ENCODE measurements at regions not wholly inside any gene's neighbourhood (a gene's known extent, or its start where the extent isn't known, plus 50 kb on each side); places are given as distances from the start of the nearest gene placed in this dataset.

DNA sequence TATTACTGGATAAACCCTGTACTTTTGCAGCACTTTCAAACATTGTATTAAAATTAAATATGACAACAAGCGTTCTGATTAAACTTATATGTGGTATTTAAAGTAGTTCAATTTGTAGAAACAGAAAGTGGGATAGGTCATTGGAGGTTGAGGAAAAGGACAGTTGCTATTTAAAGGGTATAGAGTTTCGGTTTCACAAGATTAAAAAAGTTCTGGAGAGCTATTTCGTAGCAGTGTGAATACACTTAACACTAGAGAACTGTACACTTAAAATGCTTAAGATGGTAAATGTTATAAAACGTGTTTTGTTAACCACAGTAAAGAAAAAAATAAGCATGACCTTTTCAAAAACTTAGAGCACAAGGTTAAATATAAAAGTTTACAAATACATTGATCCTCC lies 382.1 kb downstream of the BRINP1 start:
- TF ChIP-seq, protein P1, sequence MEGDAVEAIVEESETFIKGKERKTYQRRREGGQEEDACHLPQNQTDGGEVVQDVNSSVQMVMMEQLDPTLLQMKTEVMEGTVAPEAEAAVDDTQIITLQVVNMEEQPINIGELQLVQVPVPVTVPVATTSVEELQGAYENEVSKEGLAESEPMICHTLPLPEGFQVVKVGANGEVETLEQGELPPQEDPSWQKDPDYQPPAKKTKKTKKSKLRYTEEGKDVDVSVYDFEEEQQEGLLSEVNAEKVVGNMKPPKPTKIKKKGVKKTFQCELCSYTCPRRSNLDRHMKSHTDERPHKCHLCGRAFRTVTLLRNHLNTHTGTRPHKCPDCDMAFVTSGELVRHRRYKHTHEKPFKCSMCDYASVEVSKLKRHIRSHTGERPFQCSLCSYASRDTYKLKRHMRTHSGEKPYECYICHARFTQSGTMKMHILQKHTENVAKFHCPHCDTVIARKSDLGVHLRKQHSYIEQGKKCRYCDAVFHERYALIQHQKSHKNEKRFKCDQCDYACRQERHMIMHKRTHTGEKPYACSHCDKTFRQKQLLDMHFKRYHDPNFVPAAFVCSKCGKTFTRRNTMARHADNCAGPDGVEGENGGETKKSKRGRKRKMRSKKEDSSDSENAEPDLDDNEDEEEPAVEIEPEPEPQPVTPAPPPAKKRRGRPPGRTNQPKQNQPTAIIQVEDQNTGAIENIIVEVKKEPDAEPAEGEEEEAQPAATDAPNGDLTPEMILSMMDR (IDR thresholded peaks at IDR 0.05) = no peak
- no peak for TF ChIP-seq POLR2A (IDR thresholded peaks at IDR 0.05)
